ENCODE measurements at regions not wholly inside any gene's neighbourhood (a gene's known extent, or its start where the extent isn't known, plus 50 kb on each side); places are given as distances from the start of the nearest gene placed in this dataset.

DNA sequence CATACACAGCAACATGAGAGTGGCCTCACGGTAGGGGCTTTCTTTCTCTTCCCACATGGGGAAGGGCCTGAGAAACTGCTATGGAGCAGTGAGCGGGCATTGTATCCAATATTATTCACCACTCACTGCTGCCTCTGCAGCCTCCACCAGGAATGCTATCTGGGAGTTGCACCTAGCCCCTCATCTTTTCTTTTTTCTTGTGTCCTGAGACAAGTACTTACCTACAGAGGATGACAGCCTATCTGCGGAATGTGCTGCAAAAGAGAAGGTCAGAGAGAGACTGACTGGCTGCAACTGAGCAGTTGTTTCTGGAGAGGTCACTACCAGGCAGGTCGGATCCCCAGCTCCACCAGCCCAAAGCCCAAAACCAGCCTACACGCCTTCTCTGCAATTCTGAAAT lies 52.1 kb upstream of the HTATIP2 start:
- TF ChIP-seq, protein P1, sequence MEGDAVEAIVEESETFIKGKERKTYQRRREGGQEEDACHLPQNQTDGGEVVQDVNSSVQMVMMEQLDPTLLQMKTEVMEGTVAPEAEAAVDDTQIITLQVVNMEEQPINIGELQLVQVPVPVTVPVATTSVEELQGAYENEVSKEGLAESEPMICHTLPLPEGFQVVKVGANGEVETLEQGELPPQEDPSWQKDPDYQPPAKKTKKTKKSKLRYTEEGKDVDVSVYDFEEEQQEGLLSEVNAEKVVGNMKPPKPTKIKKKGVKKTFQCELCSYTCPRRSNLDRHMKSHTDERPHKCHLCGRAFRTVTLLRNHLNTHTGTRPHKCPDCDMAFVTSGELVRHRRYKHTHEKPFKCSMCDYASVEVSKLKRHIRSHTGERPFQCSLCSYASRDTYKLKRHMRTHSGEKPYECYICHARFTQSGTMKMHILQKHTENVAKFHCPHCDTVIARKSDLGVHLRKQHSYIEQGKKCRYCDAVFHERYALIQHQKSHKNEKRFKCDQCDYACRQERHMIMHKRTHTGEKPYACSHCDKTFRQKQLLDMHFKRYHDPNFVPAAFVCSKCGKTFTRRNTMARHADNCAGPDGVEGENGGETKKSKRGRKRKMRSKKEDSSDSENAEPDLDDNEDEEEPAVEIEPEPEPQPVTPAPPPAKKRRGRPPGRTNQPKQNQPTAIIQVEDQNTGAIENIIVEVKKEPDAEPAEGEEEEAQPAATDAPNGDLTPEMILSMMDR (conservative IDR thresholded peaks at IDR 0.05; ENCODE audit: low read depth, low read length), result no peak
- TF ChIP-seq EZH2 (IDR thresholded peaks at IDR 0.05; ENCODE audit: borderline replicate concordance, low read depth, low read length, poor library complexity, severe bottlenecking), result no peak
